ENCODE measurements at regions not wholly inside any gene's neighbourhood (a gene's known extent, or its start where the extent isn't known, plus 50 kb on each side); places are given as distances from the start of the nearest gene placed in this dataset.

- TF ChIP-seq, protein P1, sequence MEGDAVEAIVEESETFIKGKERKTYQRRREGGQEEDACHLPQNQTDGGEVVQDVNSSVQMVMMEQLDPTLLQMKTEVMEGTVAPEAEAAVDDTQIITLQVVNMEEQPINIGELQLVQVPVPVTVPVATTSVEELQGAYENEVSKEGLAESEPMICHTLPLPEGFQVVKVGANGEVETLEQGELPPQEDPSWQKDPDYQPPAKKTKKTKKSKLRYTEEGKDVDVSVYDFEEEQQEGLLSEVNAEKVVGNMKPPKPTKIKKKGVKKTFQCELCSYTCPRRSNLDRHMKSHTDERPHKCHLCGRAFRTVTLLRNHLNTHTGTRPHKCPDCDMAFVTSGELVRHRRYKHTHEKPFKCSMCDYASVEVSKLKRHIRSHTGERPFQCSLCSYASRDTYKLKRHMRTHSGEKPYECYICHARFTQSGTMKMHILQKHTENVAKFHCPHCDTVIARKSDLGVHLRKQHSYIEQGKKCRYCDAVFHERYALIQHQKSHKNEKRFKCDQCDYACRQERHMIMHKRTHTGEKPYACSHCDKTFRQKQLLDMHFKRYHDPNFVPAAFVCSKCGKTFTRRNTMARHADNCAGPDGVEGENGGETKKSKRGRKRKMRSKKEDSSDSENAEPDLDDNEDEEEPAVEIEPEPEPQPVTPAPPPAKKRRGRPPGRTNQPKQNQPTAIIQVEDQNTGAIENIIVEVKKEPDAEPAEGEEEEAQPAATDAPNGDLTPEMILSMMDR (IDR thresholded peaks at IDR 0.05): no peak
- TF ChIP-seq POLR2A (IDR thresholded peaks at IDR 0.05) (no peak), POLR2AphosphoS5 (IDR thresholded peaks at IDR 0.05) (no peak), EP300 (IDR thresholded peaks at IDR 0.05) (no peak)
Measured at GRCh38 chr4:19429684-19430083, 822.0 kb upstream of the SLIT2 start.

All from sigmoid colon (tissue), 4 donors.